ENCODE measurements at regions not wholly inside any gene's neighbourhood (a gene's known extent, or its start where the extent isn't known, plus 50 kb on each side); places are given as distances from the start of the nearest gene placed in this dataset.

GRCh38 chr16:16882766-16883165, 503.8 kb downstream of the NPIPA7 start:
- TF ChIP-seq CTCF (IDR thresholded peaks at IDR 0.05), result no peak
- no peak for TF ChIP-seq EZH2 (IDR thresholded peaks at IDR 0.05)

All from neural progenitor cell (in vitro differentiated cells).